ENCODE measurements at regions not wholly inside any gene's neighbourhood (a gene's known extent, or its start where the extent isn't known, plus 50 kb on each side); places are given as distances from the start of the nearest gene placed in this dataset.

- no peak for DNase-seq (ENCODE audit: low read depth in 2 of 3, low spot score in 2 of 3)
These were observed 1585.0 kb upstream of the ACVR2A start for GRCh38 chr2:146259816-146260215.

DNA sequence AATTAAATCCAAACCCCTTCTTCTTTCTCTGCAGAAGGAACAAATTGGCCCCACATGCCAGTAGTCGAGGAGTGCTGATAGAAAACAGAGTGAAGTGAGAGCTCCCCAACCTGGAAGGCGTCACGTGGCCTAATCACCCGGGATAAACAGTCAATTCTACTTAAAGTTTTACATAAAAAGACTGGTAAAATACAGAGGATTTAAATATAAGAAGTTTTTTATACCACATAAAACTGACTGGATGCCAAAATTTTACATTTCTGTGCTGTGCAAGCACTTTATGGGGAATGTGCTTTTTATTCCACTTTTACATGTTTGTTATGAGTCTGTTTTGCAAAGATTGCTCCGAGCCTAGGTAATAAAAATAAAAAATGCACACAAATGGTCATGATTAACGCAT lies 1586.8 kb upstream of the ACVR2A start:
- DNase-seq (ENCODE audit: low read depth in 2 of 3, low spot score in 2 of 3), result no peak

GRCh38 chr2:146252119-146252518 lies 1592.7 kb upstream of the ACVR2A start:
- no peak for DNase-seq (ENCODE audit: low read depth in 2 of 3, low spot score in 2 of 3)

DNA sequence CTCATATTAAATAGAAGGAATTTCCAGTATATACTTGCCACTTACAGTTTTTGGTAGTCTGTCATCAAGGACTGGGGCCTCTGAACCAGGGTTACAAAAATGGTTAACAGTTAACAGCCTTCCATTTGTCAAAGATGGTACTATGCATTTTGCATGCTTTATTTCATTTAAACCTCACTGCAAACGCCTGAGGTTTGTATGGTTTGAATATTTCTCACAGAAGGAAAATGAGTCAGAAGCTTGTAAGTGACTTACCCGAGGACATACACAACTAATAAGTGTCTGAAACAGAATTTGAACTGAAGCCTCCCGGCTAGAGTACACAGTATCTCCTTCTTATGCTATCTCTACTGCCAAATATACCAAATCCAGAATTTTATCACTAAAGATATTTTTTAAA lies 1593.5 kb upstream of the ACVR2A start:
- DNase-seq (ENCODE audit: low read depth in 2 of 3, low spot score in 2 of 3), result no peak

DNA sequence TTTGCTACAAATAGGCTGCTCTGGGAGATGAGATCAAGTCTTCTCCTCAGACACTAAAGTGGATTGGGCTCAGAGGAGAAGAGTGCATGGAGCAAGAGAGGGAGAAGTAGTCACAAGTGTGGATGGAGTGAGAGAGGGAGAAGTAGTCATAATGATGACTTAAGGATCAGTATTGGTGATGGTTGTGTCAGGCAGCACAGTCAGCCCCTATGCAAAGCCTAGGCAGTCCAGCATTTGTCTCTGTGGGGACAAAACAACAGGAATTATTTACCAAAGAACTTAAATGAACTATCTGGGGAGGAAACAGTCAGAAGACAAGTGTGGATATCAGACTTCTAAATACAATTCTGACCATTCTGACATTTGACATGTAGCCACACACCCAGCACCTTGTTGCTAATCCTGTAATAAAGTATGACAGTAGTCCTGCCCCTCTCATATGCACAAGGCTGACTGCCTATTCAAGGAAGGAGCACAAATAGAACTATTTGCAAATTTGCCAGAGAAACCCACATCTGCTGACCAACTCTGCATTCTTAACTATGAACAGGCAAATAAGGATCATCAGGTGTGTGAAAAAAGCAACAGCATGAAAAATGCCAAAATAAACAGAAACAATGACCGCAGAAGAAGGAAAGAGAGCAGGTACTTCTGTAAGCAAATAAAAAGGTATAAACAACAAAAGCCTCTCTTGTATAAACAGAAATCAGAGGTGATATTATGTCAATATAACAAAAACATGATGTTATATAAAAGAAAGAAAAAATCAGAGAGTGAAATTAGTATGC lies 1597.9 kb upstream of the ACVR2A start:
- DNase-seq (ENCODE audit: low read depth in 2 of 3, low spot score in 2 of 3), result no peak

- DNase-seq (ENCODE audit: low read depth in 2 of 3, low spot score in 2 of 3), result no peak
These were observed 1598.7 kb upstream of the ACVR2A start for GRCh38 chr2:146246002-146246735.

DNA sequence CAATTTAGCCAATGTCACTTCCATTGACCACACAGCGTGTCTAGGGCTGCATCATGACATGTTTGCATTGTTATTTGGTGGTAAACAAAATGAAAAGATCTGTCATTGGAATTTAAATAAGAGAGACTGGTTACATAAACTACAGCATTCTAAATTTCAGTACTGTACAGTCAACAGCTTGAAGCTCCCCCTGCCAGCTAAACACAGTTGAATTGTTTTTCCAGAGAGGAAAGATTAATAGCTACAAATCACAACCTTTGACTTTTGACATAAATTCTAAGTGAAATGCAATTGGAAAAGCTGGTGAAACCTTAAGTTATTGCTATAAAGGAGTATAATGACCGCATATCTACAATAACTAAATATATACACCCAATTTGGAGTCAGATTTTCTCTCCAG lies 1600.0 kb upstream of the ACVR2A start:
- DNase-seq (ENCODE audit: low read depth in 2 of 3, low spot score in 2 of 3), result no peak

GRCh38 chr2:146244131-146244530 lies 1600.7 kb upstream of the ACVR2A start:
- DNase-seq (ENCODE audit: low read depth in 2 of 3, low spot score in 2 of 3), result no peak

DNA sequence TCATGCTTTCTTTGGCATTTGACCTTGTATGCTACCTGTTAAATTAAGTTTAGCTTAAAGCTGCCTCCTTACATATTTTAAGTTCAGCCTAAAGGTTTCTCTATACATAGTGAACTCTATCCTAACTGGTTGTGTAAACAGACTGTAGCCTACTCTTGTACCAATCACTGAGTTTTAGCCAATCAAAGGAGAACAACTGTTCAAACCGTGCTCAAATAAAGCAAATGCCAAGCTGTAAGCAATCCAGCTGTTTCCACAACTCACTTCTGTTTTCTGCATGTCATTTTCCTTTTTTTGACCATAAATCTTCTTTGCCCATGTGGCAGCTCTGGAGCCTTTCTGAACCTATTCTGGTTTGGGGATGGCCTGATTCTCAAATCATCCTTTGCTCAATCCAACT lies 1603.8 kb upstream of the ACVR2A start:
- DNase-seq (ENCODE audit: low read depth in 2 of 3, low spot score in 2 of 3), result no peak

- DNase-seq (ENCODE audit: low read depth in 2 of 3, low spot score in 2 of 3), result no peak
These were observed 1604.4 kb upstream of the ACVR2A start for GRCh38 chr2:146240391-146240790.

DNA sequence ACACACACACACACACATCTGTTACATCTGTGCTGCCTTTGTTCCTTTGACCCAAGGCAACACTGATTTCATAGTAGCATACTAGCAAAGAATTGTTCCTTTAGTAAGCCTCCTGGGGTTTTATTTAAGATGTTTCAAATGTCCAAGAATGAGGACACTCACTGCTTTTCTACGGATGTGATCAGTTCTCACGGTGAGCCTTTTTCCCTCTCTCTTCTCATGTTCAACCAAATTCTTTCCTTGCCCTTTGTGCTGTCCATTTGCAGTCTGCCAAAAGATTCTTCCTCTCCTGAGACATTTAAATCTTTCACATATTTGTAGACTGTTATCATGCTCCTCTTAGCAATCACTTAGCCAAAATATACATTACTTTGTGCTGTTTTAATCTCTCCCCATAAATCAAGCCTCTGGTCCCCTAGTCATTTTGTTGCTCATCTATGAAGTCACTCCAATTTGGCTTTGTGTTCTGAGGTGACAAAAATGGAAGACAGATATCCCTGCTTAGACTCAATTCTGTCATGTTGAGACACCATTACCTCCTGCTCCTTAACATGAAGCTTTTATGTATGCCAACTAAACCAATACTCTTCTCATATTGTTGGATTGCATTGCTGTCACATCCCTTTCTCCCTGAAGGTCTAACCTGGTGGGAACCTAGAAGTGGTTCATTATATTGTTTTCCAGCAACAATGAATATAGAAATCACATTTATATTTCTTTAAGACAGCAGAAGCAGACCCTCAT lies 1605.3 kb upstream of the ACVR2A start:
- no peak for DNase-seq (ENCODE audit: low read depth in 2 of 3, low spot score in 2 of 3)

- no peak for DNase-seq (ENCODE audit: low read depth in 2 of 3, low spot score in 2 of 3)
These were observed 1606.4 kb upstream of the ACVR2A start for GRCh38 chr2:146238254-146238966.

GRCh38 chr2:146235158-146235557 lies 1609.7 kb upstream of the ACVR2A start:
- DNase-seq (ENCODE audit: low read depth in 2 of 3, low spot score in 2 of 3), result no peak

- DNase-seq (ENCODE audit: low read depth in 2 of 3, low spot score in 2 of 3), result no peak
These were observed 1615.2 kb upstream of the ACVR2A start for GRCh38 chr2:146229508-146230155.

DNA sequence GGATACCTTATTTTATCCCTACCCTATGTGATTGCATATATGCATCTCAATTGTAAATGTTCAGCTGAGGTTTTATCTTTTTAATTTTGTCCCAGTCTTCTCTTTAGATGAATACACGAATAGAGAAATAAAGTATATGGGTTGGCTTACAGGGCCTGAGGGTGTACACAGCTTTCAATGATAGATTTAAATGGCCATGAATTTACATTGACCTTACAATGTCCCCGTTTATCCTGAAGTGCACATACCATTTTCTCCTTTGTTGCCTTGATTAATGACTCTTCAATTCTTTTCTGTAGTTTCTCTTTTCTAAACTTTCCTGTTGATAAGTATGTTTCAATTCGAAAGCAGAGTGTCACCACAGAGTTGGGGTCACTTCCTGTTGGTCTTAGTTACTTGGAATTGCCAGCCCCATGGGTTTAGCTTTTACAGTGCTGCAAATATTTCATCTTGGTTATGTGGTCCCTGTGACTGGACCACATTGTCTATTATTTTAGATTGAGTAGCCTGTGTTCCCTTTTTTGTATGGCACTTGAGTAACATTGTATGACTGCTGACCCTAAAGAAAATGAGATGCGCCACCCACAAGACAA lies 1616.3 kb upstream of the ACVR2A start:
- no peak for DNase-seq (ENCODE audit: low read depth in 2 of 3, low spot score in 2 of 3)

DNA sequence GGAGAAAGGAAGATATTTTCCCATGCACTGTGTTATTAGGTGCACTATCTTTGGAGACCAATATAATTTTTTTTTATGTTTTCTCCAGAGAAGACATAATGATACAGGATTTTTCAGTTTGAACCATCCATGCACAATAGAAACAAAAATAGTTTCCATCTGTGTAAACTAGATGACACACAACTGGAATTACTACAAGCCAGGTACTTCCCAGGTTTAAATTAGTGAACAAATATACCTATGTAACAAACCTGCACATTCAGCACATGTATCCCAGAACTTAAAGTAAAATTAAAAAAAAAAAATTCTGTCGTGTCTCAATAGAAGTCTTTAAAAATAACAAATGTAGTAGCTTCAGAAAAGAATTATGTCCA lies 1616.8 kb upstream of the ACVR2A start:
- DNase-seq (ENCODE audit: low read depth in 2 of 3, low spot score in 2 of 3), result no peak

DNA sequence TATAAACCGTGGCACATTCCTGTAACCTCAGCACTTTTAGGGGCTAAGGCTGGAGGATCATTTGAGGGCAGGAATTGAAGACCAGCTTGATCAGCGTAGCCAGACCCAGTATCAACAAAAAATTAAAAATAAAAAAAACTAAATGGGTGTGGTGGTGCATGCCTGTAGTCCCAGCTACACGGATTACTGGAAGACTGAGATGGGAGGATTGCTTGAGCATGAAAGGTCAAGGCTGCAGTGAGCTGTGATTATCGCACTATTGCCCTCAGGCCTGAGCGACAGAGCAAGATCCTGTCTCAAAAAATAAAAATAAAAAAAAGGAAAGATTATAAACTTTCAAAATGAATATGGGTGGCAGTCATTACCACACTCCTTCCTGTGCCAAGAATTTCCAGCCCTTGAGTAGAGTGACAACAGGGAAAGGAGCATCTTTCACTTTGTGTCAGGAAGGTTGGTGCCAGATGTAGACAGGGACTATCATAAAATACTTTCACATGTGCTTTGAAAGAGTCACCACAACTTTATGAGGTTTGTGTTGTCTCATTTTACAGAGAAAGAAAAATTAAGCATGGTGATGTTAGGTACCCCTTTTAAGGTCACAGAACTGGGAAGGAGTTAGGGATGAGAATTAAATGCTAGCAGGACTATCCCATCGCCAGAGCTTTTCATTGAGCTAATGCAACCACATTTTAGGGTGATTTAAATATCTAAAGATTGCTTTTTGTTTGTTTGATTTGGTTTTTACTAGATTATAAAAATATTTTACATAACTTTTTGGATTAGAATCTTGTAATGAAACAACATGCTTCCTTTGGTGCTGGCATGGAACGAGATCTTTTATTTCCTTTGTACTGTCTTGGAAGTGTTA lies 1617.4 kb upstream of the ACVR2A start:
- DNase-seq (ENCODE audit: low read depth in 2 of 3, low spot score in 2 of 3), result no peak

DNA sequence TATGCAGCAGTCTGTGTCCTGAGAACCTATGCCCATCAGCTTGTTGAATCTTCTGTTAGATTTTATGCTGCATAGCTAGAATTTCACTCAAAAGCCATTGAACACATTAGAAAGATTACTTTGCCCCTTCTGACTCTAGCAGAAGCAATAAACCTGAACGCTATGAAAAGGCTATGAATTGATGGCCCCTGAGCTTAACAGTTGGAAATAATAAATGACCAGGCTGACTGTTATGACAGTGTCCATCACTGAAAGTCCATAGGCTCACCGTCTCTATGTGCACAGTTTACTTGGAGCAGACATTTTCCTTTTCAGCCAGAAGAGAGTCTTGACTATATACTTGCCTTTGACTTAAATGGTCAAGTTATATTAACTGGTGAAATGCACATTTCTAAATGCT lies 1618.8 kb upstream of the ACVR2A start:
- no peak for DNase-seq (ENCODE audit: low read depth in 2 of 3, low spot score in 2 of 3)

DNA sequence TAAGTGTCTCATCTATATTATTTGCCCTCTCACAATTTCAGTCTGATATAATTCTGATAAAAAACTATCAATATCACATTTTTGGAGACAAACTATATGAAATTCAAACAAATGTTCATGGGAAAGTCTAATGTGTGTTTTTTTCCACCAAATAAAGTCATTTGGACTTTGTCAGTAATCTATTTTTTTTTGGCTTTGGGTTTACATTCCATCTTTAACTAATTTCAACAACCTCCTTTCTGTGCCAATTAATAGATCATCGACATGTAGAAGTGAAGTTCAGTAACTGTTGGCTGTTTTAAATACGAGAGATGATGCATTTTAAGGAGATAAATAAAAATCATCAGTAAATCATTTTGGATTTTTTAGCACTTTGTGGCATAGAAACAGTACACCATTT lies 1623.0 kb upstream of the ACVR2A start:
- DNase-seq (ENCODE audit: low read depth in 2 of 3, low spot score in 2 of 3), result no peak

- DNase-seq (ENCODE audit: low read depth in 2 of 3, low spot score in 2 of 3), result no peak
These were observed 1623.9 kb upstream of the ACVR2A start for GRCh38 chr2:146220957-146221356.

All from activated CD8-positive, alpha-beta memory T cell treated with anti-CD3 and anti-CD28 coated beads for 48 hours (primary cell).